Transverse colon (tissue), 4 donors: ENCODE measurements at regions not wholly inside any gene's neighbourhood (a gene's known extent, or its start where the extent isn't known, plus 50 kb on each side); places are given as distances from the start of the nearest gene placed in this dataset.

Source experiments
- DNase-seq: peaks from one replicate; pipeline ENCODE4 v3.0.0-alpha.2; 2019
- H3K27ac ChIP-seq, 4 donors: fragments of 200-600 bp; sonication (generic); 2 replicates each; pipeline ENCODE4 v1.5.1; 2016 to 2018; ENCODE audit warnings: inconsistent platforms in 4 of 4
- H3K27me3 ChIP-seq: fragments of 200-600 bp; sonication (generic); 2 replicates; pipeline ENCODE4 v1.5.1; 2017; ENCODE audit warnings: inconsistent platforms
- H3K36me3 ChIP-seq, 4 donors: fragments of 200-600 bp; sonication (generic); 2 replicates each; pipeline ENCODE4 v1.5.1; 2017 to 2019; ENCODE audit warnings: inconsistent platforms in 4 of 4
- H3K4me1 ChIP-seq, 4 donors: fragments of 200-600 bp; sonication (generic); 2 replicates each; pipeline ENCODE4 v1.5.1; 2017 to 2020; ENCODE audit warnings: inconsistent platforms in 4 of 4
- H3K4me3 ChIP-seq, 4 donors: fragments of 200-600 bp; sonication (generic); 1 replicate in 1 of 4; 2 replicates in 3 of 4; pipeline versions ENCODE4 v1.5.1 to v1.6.1; 2017 to 2019; ENCODE audit warnings: inconsistent platforms in 4 of 4
- H3K9me3 ChIP-seq, 2 donors: fragments of 200-600 bp; sonication (generic); 2 replicates each; pipeline ENCODE4 v1.5.1; 2017 to 2019; ENCODE audit warnings: inconsistent platforms in 2 of 2
- EP300 ChIP-seq: sonication (generic); formaldehyde crosslinking; IDR thresholded peaks from one replicate; pipeline ENCODE4 v1.6.1; 2017; ENCODE audit warnings: antibody characterized with exemption, low read depth
- POLR2A ChIP-seq: fragments of 450-650 bp; IDR thresholded peaks from one replicate; pipeline ENCODE4 v1.6.1; 2016; ENCODE audit warnings: antibody characterized with exemption, mild to moderate bottlenecking, moderate library complexity
- POLR2AphosphoS5 ChIP-seq, 3 donors: sonication (generic); formaldehyde crosslinking; IDR thresholded peaks; one replicate each; pipeline ENCODE4 v1.6.1; 2016; ENCODE audit warnings: antibody characterized with exemption in 3 of 3
- WGBS, 2 donors: methylation state at CpG; one replicate each; pipeline ENCODE4 v1.1.5; 2018; ENCODE audit warnings: low coverage in 1 of 2; 5-methylcytosine and 5-hydroxymethylcytosine counted together
- in situ Hi-C, 4 donors: fragments of 200-750 bp; cut with MboI; loops; one replicate each; pipeline versions ENCODE4 v1.15.0 to v1.15.1; 2017; ENCODE audit warnings: low sequenced_read_pairs in 3 of 4, low pct_ligation_motif_present in 1 of 4, low pct_unique_long_range_greater_than_20kb in 1 of 4
- intact Hi-C: fragments of 100-400 bp; cut with DNase I; formaldehyde crosslinking; loops from one replicate; pipeline ENCODE4 v1.15.1; 2023; ENCODE audit warnings: low total_unique reads
- TF ChIP-seq, protein P1 (sequence below), 5 experiments: fragments of 200-600 bp in 3 of 5; fragments of 450-650 bp in 2 of 5; sonication (generic) in 3 of 5; IDR thresholded peaks; 1 replicate in 2 of 5; 2 replicates in 3 of 5; pipeline ENCODE4 v1.5.1; 2016 to 2017; ENCODE audit warnings: antibody characterized with exemption in 5 of 5, inconsistent platforms in 3 of 5, mild to moderate bottlenecking in 2 of 5, moderate library complexity in 1 of 5

- Histone ChIP-seq H3K36me3 (no peaks in the 10 kb centered on the region), H3K27ac (no peak overlapping the region), H3K4me1 (no peaks in the 10 kb centered on the region), H3K4me3 (no peak overlapping the region), H3K27me3 (no peaks in the 10 kb centered on the region), H3K9me3 (no peaks in the 10 kb centered on the region)
- intact Hi-C loops = no loop called here
- 76% methylated on average over 5 of the region's 5 CpGs; no CpG with 5 or more reads in 1 of the 2 donors for WGBS, 2 donors
- in situ Hi-C loops = no loop called here
- TF ChIP-seq POLR2AphosphoS5 (IDR thresholded peaks at IDR 0.05) (no peak), POLR2A (no peak), EP300 (no peak)
- TF ChIP-seq, protein P1, sequence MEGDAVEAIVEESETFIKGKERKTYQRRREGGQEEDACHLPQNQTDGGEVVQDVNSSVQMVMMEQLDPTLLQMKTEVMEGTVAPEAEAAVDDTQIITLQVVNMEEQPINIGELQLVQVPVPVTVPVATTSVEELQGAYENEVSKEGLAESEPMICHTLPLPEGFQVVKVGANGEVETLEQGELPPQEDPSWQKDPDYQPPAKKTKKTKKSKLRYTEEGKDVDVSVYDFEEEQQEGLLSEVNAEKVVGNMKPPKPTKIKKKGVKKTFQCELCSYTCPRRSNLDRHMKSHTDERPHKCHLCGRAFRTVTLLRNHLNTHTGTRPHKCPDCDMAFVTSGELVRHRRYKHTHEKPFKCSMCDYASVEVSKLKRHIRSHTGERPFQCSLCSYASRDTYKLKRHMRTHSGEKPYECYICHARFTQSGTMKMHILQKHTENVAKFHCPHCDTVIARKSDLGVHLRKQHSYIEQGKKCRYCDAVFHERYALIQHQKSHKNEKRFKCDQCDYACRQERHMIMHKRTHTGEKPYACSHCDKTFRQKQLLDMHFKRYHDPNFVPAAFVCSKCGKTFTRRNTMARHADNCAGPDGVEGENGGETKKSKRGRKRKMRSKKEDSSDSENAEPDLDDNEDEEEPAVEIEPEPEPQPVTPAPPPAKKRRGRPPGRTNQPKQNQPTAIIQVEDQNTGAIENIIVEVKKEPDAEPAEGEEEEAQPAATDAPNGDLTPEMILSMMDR (IDR thresholded peaks at IDR 0.05) = no peak
- no peak for DNase-seq
Observed at GRCh38 chr4:127145006-127145540, 487.7 kb upstream of the INTU start.

GRCh38 chr4:127148165-127148564 lies 484.6 kb upstream of the INTU start:
- H3K27me3 ChIP-seq = no peaks in the 10 kb centered on the region
- intact Hi-C loops (no loop called here), in situ Hi-C loops (no loop called here)

DNA sequence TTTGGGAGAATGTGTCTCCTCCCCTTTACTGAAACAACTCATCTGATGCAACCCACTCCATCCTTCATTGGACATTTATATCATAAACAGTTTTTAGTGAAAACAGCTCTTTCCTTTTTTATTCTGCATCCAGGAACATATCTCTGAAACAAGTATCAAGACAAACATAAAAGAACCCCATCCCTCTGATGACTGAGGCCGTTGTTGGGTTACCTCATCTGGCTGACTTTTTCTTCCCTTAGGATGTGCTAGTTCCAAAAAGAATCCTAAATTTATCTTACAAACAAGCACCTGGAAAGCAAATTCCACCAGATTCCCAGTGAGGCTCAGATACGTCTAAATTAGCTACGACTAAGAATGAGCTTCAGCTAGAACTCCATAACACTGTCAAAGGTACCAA lies 483.7 kb upstream of the INTU start:
- Histone ChIP-seq H3K36me3 (no peaks in the 10 kb centered on the region), H3K4me3 (no peak overlapping the region), H3K27ac (no peak overlapping the region), H3K9me3 (peaks cover 0 to 7% of the 10 kb centered on the region in 2 donors), H3K27me3 (no peaks in the 10 kb centered on the region), H3K4me1 (no peaks in the 10 kb centered on the region)
- intact Hi-C loops (no loop called here), in situ Hi-C loops (no loop called here)
- DNase-seq = no peak
- no peak for TF ChIP-seq POLR2A
- TF ChIP-seq POLR2AphosphoS5 (IDR thresholded peaks at IDR 0.05) = no peak
- no peak for TF ChIP-seq EP300
- TF ChIP-seq, protein P1 (IDR thresholded peaks at IDR 0.05) = no peak
- WGBS, 2 donors = 92% methylated on average over 3 of the region's 3 CpGs; no CpG with 5 or more reads in 1 of the 2 donors

More at GRCh38 chr4:127148165-127148564, 484.6 kb upstream of the INTU start:
- H3K4me1 ChIP-seq = no peaks in the 10 kb centered on the region
- no peak for TF ChIP-seq POLR2AphosphoS5 (IDR thresholded peaks at IDR 0.05)
- TF ChIP-seq POLR2A = no peak
- TF ChIP-seq, protein P1 (IDR thresholded peaks at IDR 0.05) = no peak
- TF ChIP-seq EP300 = no peak
- no peak overlapping the region for H3K27ac ChIP-seq
- DNase-seq = no peak
- H3K36me3 ChIP-seq = no peaks in the 10 kb centered on the region
- peaks cover 0 to 7% of the 10 kb centered on the region in 2 donors for H3K9me3 ChIP-seq
- no peak overlapping the region for H3K4me3 ChIP-seq

DNA sequence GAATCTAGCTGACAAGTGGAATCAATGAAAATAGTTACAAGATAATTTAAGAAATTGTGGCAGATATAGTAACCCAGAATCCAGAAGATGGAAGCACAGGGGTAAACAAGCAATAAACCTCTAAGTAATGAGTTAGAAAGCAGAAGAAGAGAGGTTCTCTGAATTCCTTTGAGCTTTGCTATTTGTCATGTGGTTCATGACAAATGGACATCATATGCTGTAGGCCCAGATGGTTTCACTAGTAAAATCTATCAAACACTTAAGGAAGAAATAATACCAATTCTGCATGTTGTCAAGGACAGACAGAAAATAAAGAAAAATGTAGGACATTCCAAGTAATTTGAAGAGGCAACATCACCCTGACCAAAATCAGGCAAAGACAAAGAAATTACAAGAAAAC lies 480.8 kb upstream of the INTU start:
- Histone ChIP-seq H3K27me3 (no peaks in the 10 kb centered on the region), H3K4me3 (no peak overlapping the region), H3K27ac (no peak overlapping the region), H3K36me3 (no peaks in the 10 kb centered on the region), H3K4me1 (no peaks in the 10 kb centered on the region), H3K9me3 (peaks cover 0 to 7% of the 10 kb centered on the region in 2 donors)
- in situ Hi-C loops = no loop called here
- intact Hi-C loops = no loop called here
- DNase-seq = no peak
- TF ChIP-seq, protein P1 (IDR thresholded peaks at IDR 0.05) = no peak
- no peak for TF ChIP-seq POLR2AphosphoS5 (IDR thresholded peaks at IDR 0.05)
- no peak for TF ChIP-seq EP300
- no peak for TF ChIP-seq POLR2A
